Fibroblast of lung (primary cell): ENCODE measurements at regions not wholly inside any gene's neighbourhood (a gene's known extent, or its start where the extent isn't known, plus 50 kb on each side); places are given as distances from the start of the nearest gene placed in this dataset.

Experiments
- CTCF ChIP-seq, 2 donors: IDR thresholded peaks in 1 of 2; conservative IDR thresholded peaks in 1 of 2; 1 replicate in 1 of 2; 2 replicates in 1 of 2; pipeline ENCODE4 v1.5.1; 2011 to 2012; ENCODE audit warnings: low read length in 2 of 2, control low read depth in 1 of 2, inconsistent platforms in 1 of 2, low read depth in 1 of 2, mild to moderate bottlenecking in 1 of 2
- EZH2 ChIP-seq: IDR thresholded peaks from 2 replicates; pipeline ENCODE4 v1.5.1; 2012; ENCODE audit warnings: low read length, control low read depth, mild to moderate bottlenecking; ENCODE audit errors: missing control alignments

- no peak for TF ChIP-seq CTCF (conservative IDR thresholded peaks at IDR 0.05 in 1 of 2, IDR thresholded peaks at IDR 0.05 in 1 of 2; ENCODE audit: low read depth in 1 of 2, low read length in 2 of 2)
- TF ChIP-seq EZH2, result no peak
Measured at GRCh38 chr2:62586981-62587380, 81.0 kb upstream of the TMEM17 start.
